Suprapubic skin (tissue), 4 donors: ENCODE measurements at regions not wholly inside any gene's neighbourhood (a gene's known extent, or its start where the extent isn't known, plus 50 kb on each side); places are given as distances from the start of the nearest gene placed in this dataset.

Experiments
- DNase-seq, 2 donors: peaks; one replicate each; pipeline ENCODE4 v3.0.0-alpha.2; 2019; ENCODE audit warnings: low spot score in 2 of 2
- H3K27ac ChIP-seq: fragments of 200-600 bp; sonication (generic); one replicate; pipeline ENCODE4 v1.5.1; 2019
- H3K27me3 ChIP-seq: fragments of 200-600 bp; sonication (generic); one replicate; pipeline ENCODE4 v1.5.1; 2019
- H3K36me3 ChIP-seq: fragments of 200-600 bp; sonication (generic); one replicate; pipeline ENCODE4 v1.5.1; 2019
- H3K4me1 ChIP-seq: fragments of 200-600 bp; sonication (generic); one replicate; pipeline ENCODE4 v1.5.1; 2019
- H3K4me3 ChIP-seq: fragments of 200-600 bp; sonication (generic); one replicate; pipeline ENCODE4 v1.5.1; 2019; ENCODE audit warnings: mild to moderate bottlenecking
- H3K9me3 ChIP-seq: fragments of 200-600 bp; sonication (generic); one replicate; pipeline ENCODE4 v1.5.1; 2019
- EP300 ChIP-seq: sonication (generic); formaldehyde crosslinking; IDR thresholded peaks from one replicate; pipeline ENCODE4 v1.6.1; 2017; ENCODE audit warnings: antibody characterized with exemption
- POLR2A ChIP-seq, 2 donors: fragments of 450-650 bp; IDR thresholded peaks; one replicate each; pipeline ENCODE4 v1.6.1; 2017; ENCODE audit warnings: antibody characterized with exemption in 2 of 2, mild to moderate bottlenecking in 2 of 2, moderate library complexity in 2 of 2
- POLR2AphosphoS5 ChIP-seq, 3 donors: sonication (generic); formaldehyde crosslinking; IDR thresholded peaks; one replicate each; pipeline ENCODE4 v1.6.1; 2017; ENCODE audit warnings: antibody characterized with exemption in 3 of 3
- WGBS: methylation state at CpG from one replicate; pipeline ENCODE4 v1.1.5; 2018; 5-methylcytosine and 5-hydroxymethylcytosine counted together
- TF ChIP-seq, protein P1 (sequence below), 2 donors: fragments of 200-600 bp in 1 of 2; fragments of 450-650 bp in 1 of 2; sonication (generic) in 1 of 2; IDR thresholded peaks; one replicate each; pipeline ENCODE4 v1.5.1; 2016 to 2019; ENCODE audit warnings: antibody characterized with exemption in 2 of 2, mild to moderate bottlenecking in 1 of 2, moderate library complexity in 1 of 2

DNA sequence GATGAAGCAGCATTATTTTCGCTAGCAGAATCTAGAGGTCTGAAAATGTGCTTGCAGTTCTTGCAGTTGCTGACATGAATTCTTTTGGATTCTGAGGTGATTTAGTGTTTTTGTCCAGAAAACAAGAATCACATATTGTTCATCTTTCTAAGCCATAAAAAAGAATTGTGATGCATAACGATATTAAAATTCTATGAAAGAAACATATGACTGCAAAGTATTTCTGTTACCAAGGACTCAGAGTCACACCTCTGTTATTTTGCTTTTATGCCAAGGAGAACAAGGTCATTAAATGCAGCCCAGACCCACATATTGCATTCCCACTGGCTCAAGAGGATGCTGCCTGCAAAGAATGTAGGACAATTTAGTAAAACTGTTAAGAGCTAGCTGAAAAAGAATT lies 299.8 kb upstream of the GPR149 start:
- Histone ChIP-seq H3K36me3 (no peaks in the 10 kb centered on the region), H3K27ac (no peak overlapping the region), H3K4me1 (peaks cover 8% of the 10 kb centered on the region), H3K4me3 (no peak overlapping the region), H3K9me3 (no peaks in the 10 kb centered on the region), H3K27me3 (no peaks in the 10 kb centered on the region)
- 55% methylated on average over 2 of the region's 2 CpGs for WGBS
- TF ChIP-seq POLR2A (IDR thresholded peaks at IDR 0.05), result no peak
- no peak for TF ChIP-seq POLR2AphosphoS5 (IDR thresholded peaks at IDR 0.05)
- TF ChIP-seq, protein P1, sequence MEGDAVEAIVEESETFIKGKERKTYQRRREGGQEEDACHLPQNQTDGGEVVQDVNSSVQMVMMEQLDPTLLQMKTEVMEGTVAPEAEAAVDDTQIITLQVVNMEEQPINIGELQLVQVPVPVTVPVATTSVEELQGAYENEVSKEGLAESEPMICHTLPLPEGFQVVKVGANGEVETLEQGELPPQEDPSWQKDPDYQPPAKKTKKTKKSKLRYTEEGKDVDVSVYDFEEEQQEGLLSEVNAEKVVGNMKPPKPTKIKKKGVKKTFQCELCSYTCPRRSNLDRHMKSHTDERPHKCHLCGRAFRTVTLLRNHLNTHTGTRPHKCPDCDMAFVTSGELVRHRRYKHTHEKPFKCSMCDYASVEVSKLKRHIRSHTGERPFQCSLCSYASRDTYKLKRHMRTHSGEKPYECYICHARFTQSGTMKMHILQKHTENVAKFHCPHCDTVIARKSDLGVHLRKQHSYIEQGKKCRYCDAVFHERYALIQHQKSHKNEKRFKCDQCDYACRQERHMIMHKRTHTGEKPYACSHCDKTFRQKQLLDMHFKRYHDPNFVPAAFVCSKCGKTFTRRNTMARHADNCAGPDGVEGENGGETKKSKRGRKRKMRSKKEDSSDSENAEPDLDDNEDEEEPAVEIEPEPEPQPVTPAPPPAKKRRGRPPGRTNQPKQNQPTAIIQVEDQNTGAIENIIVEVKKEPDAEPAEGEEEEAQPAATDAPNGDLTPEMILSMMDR (IDR thresholded peaks at IDR 0.05), result no peak
- no peak for TF ChIP-seq EP300
- no peak for DNase-seq

DNA sequence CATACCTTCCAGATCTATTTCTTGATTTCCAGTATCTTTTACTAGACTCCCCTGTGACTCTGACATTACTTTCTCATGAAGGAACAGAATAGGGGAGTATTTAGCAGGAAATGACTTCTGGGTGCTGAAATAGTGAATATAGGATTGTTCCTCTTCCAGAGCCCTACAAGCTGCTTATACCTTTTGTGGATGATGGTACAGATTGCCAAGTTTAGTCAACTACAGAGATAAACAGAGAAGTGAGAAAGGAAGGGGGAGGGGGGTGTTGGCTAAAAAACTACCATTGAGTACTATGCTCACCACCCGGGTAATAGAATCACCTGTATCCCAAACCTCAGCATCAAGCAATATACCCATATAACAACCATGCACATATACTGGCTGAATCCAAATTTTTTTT lies 298.3 kb upstream of the GPR149 start:
- TF ChIP-seq EP300, result no peak
- TF ChIP-seq POLR2AphosphoS5 (IDR thresholded peaks at IDR 0.05), result no peak
- TF ChIP-seq, protein P1 (IDR thresholded peaks at IDR 0.05), result no peak
- no peak for TF ChIP-seq POLR2A (IDR thresholded peaks at IDR 0.05)
- Histone ChIP-seq H3K4me3 (no peak overlapping the region), H3K27me3 (no peaks in the 10 kb centered on the region), H3K27ac (no peak overlapping the region), H3K9me3 (no peaks in the 10 kb centered on the region), H3K36me3 (no peaks in the 10 kb centered on the region), H3K4me1 (peaks cover 8% of the 10 kb centered on the region)
- no peak for DNase-seq
- WGBS, result 79% methylated on average over 1 of the region's 1 CpG

DNA sequence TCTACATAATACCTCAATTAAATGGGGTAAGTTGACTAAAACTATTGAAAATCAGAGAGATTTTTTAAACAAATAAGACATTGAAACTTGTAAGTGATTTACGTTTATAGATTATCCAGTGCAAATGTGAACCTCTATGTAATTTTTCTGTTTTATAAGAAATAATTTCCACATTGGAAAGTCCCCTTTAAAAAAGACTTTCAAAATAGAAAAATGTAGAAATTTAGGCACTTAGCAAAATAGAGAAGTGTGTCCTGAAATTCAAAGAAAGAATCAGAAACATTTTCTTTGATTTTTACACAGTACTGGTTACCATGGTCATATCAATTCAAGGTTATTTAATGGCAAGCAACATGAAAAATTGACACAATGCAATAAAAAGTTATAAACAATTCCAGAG lies 290.9 kb upstream of the GPR149 start:
- TF ChIP-seq POLR2AphosphoS5 (IDR thresholded peaks at IDR 0.05) (no peak), EP300 (no peak), POLR2A (IDR thresholded peaks at IDR 0.05) (no peak)
- TF ChIP-seq, protein P1 (IDR thresholded peaks at IDR 0.05), result no peak
- Histone ChIP-seq H3K27me3 (no peaks in the 10 kb centered on the region), H3K4me1 (no peaks in the 10 kb centered on the region), H3K9me3 (no peaks in the 10 kb centered on the region), H3K27ac (no peak overlapping the region), H3K36me3 (no peaks in the 10 kb centered on the region), H3K4me3 (no peak overlapping the region)
- 69% methylated on average over 1 of the region's 1 CpG for WGBS
- no peak for DNase-seq

DNA sequence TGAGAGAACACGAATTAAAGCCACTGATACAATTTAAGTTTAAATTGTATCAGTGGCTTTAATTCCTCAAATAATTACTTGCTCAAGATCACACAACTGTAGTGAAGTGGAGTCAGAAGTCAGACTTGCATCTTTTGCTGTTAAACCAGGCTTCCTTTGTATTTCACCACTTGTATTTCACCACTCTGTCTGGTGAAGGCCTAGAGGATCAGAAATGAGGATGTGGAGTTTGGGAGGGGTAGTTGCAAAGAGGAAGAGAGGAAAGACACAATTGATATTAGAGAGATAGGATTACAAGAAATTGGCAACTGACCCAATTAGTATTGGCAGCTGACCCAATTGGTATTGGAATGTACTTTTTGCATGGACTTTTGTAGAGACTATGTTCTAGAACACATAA lies 288.1 kb upstream of the GPR149 start:
- TF ChIP-seq, protein P1 (IDR thresholded peaks at IDR 0.05), result no peak
- TF ChIP-seq EP300, result no peak
- TF ChIP-seq POLR2A (IDR thresholded peaks at IDR 0.05), result no peak
- TF ChIP-seq POLR2AphosphoS5 (IDR thresholded peaks at IDR 0.05), result no peak
- WGBS, result 74% methylated on average over 1 of the region's 1 CpG
- no peaks in the 10 kb centered on the region for H3K36me3 ChIP-seq
- H3K4me3 ChIP-seq, result no peak overlapping the region
- no peaks in the 10 kb centered on the region for H3K27me3 ChIP-seq
- DNase-seq, result no peak
- H3K9me3 ChIP-seq, result no peaks in the 10 kb centered on the region
- no peak overlapping the region for H3K27ac ChIP-seq
- no peaks in the 10 kb centered on the region for H3K4me1 ChIP-seq

DNA sequence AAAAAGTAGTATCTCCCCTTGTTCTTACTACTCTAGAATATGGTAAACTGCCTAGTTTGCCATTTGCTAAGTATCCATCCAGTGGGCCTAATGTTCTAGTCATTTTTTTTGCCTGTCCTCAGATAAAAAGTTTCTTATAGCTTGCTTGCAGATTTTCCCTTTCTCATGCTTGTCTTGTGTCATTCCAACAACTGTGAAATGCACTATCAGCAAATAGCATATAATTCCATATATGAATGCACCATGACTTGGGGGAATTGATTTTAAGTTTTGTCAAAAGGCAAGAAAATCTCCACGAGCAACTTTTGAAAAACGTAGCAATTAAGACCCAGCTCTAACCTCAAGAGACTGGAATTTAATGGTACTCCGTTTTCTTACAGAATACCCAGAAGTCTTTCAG lies 286.2 kb upstream of the GPR149 start:
- TF ChIP-seq POLR2AphosphoS5 (IDR thresholded peaks at IDR 0.05) (no peak), POLR2A (IDR thresholded peaks at IDR 0.05) (no peak), EP300 (no peak)
- TF ChIP-seq, protein P1 (IDR thresholded peaks at IDR 0.05), result no peak
- H3K4me3 ChIP-seq, result no peak overlapping the region
- no peaks in the 10 kb centered on the region for H3K9me3 ChIP-seq
- no peak for DNase-seq
- H3K27me3 ChIP-seq, result no peaks in the 10 kb centered on the region
- 82% methylated on average over 3 of the region's 3 CpGs for WGBS
- H3K27ac ChIP-seq, result no peak overlapping the region
- no peaks in the 10 kb centered on the region for H3K4me1 ChIP-seq
- no peaks in the 10 kb centered on the region for H3K36me3 ChIP-seq
